HCT116 (cell line): ENCODE measurements at regions not wholly inside any gene's neighbourhood (a gene's known extent, or its start where the extent isn't known, plus 50 kb on each side); places are given as distances from the start of the nearest gene placed in this dataset.

Experiments
- ATF3 ChIP-seq: IDR thresholded peaks from 2 replicates; pipeline ENCODE4 v1.6.1; 2012
- CEBPB ChIP-seq: IDR thresholded peaks from 2 replicates; pipeline ENCODE4 v1.6.1; 2012; ENCODE audit warnings: low read depth
- CTCF ChIP-seq, 3 experiments: fragments of 200-600 bp in 1 of 3; sonication (generic) in 1 of 3; IDR thresholded peaks in 2 of 3; conservative IDR thresholded peaks in 1 of 3; 2 replicates each; pipeline ENCODE4 v1.5.1; 2012 to 2017; ENCODE audit warnings: low read depth in 2 of 3, low read length in 2 of 3, antibody characterized with exemption in 1 of 3, borderline replicate concordance in 1 of 3, control low read depth in 1 of 3, mild to moderate bottlenecking in 1 of 3, mixed read lengths in 1 of 3, mixed run types in 1 of 3, moderate library complexity in 1 of 3; ENCODE audit not compliant: insufficient read depth in 1 of 3
- EGR1 ChIP-seq: IDR thresholded peaks from 2 replicates; pipeline ENCODE4 v1.6.1; 2012; ENCODE audit warnings: low read depth
- EZH2 ChIP-seq: fragments of 200-600 bp; sonication (generic); IDR thresholded peaks from 2 replicates; pipeline ENCODE4 v1.6.1; 2017; ENCODE audit warnings: antibody characterized with exemption, mixed run types
- EZH2phosphoT487 ChIP-seq: fragments of 200-600 bp; IDR thresholded peaks from 2 replicates; pipeline ENCODE4 v1.6.1; 2018; ENCODE audit warnings: antibody characterized with exemption, borderline replicate concordance
- FOSL1 ChIP-seq: IDR thresholded peaks from 2 replicates; pipeline ENCODE4 v1.6.1; 2012; ENCODE audit warnings: low read depth
- POLR2A ChIP-seq: IDR thresholded peaks from 2 replicates; pipeline ENCODE4 v1.7.0; 2011; ENCODE audit warnings: borderline replicate concordance; ENCODE audit not compliant: insufficient read depth, insufficient read length; ENCODE audit errors: extremely low read depth
- POLR2AphosphoS5 ChIP-seq: IDR thresholded peaks from 2 replicates; pipeline ENCODE4 v1.6.1; 2011; ENCODE audit warnings: mild to moderate bottlenecking, low read depth, low read length, moderate library complexity
- REST ChIP-seq: IDR thresholded peaks from 2 replicates; pipeline ENCODE4 v1.6.1; 2012; ENCODE audit warnings: low read depth
- SRF ChIP-seq: IDR thresholded peaks from 2 replicates; pipeline ENCODE4 v1.6.1; 2012; ENCODE audit warnings: low read depth
- YY1 ChIP-seq: IDR thresholded peaks from 2 replicates; pipeline ENCODE4 v1.6.1; 2011; ENCODE audit warnings: low read length, low read depth, moderate library complexity, mild to moderate bottlenecking; ENCODE audit not compliant: insufficient replicate concordance; ENCODE audit errors: extremely low read depth
- ZBTB33 ChIP-seq: IDR thresholded peaks from 2 replicates; pipeline ENCODE4 v1.6.1; 2011; ENCODE audit warnings: mild to moderate bottlenecking, low read length, moderate library complexity; ENCODE audit not compliant: insufficient replicate concordance; ENCODE audit errors: extremely low read depth
- TF ChIP-seq, protein P1 (sequence below): IDR thresholded peaks from 2 replicates; pipeline ENCODE4 v1.6.1; 2012

DNA sequence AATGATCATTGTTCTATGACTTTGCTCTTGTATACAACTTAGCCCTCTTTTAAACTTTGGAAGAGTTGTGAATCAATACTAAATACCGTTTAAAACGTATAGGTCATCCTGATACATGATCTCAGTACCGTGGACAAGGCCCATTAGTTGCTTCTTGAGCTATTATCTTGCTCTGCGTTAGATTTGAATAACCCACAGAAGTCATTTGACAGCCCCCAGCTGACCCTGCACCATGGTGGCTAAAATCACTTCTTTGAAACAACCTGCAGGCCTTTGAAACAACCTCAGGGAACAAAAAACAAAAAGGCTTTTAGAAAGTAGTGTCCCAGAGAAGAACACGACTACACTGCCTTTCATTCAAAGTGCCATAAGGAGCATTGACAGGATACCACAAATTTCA, 473.0 kb upstream of the ADGRL2 start:
- no peak for TF ChIP-seq CTCF (IDR thresholded peaks at IDR 0.05 in 2 of 3, conservative IDR thresholded peaks at IDR 0.05 in 1 of 3; ENCODE audit: borderline replicate concordance in 1 of 3, insufficient read depth in 1 of 3, low read depth in 2 of 3, low read length in 2 of 3)
- TF ChIP-seq, protein P1, sequence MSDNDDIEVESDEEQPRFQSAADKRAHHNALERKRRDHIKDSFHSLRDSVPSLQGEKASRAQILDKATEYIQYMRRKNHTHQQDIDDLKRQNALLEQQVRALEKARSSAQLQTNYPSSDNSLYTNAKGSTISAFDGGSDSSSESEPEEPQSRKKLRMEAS: no peak
- no peak for TF ChIP-seq EZH2phosphoT487
- no peak for TF ChIP-seq EZH2
- TF ChIP-seq CEBPB: no peak
- no peak for TF ChIP-seq EGR1
- TF ChIP-seq REST: no peak
- no peak for TF ChIP-seq YY1
- no peak for TF ChIP-seq POLR2AphosphoS5
- no peak for TF ChIP-seq SRF
- no peak for TF ChIP-seq POLR2A
- no peak for TF ChIP-seq FOSL1
- TF ChIP-seq ZBTB33: no peak
- no peak for TF ChIP-seq ATF3
